Stimulated activated naive B cell treated with anti-CD40 and anti-IgM and Interleukin-4, amounts not matched to agents 10 μg/mL and 1 μg/mL and 100 μg/mL, for 72 hours (primary cell): ENCODE measurements at regions not wholly inside any gene's neighbourhood (a gene's known extent, or its start where the extent isn't known, plus 50 kb on each side); places are given as distances from the start of the nearest gene placed in this dataset.
A peak's percentile ranks its signal among the peaks of the same experiment; 100 is the strongest.

Experiments used
- ATAC-seq, 2 donors: fragments of 150-1000 bp; cut with Tn5 transposase; replicated peaks; 2 replicates each; pipeline ENCODE4 v1.10.0; 2021; ENCODE audit warnings: moderate library complexity in 1 of 2
- DNase-seq: peaks from one replicate; pipeline ENCODE4 v3.0.0; 2021
- H3K27ac Mint-ChIP-seq: one replicate; pipeline ENCODE4 v1.8.0; 2022; ENCODE audit warnings: mild to moderate bottlenecking, mixed read lengths
- H3K27me3 Mint-ChIP-seq, 2 donors: one replicate each; pipeline ENCODE4 v1.8.0; 2022; ENCODE audit warnings: mixed read lengths in 2 of 2
- H3K36me3 Mint-ChIP-seq, 2 donors: one replicate each; pipeline ENCODE4 v1.8.0; 2022; ENCODE audit warnings: mixed read lengths in 2 of 2, mild to moderate bottlenecking in 1 of 2
- H3K4me1 Mint-ChIP-seq, 2 donors: one replicate each; pipeline ENCODE4 v1.8.0; 2022; ENCODE audit warnings: mixed read lengths in 2 of 2, mild to moderate bottlenecking in 1 of 2
- H3K4me3 Mint-ChIP-seq, 2 donors: one replicate each; pipeline ENCODE4 v1.8.0; 2022; ENCODE audit warnings: mild to moderate bottlenecking in 2 of 2, mixed read lengths in 2 of 2, moderate library complexity in 1 of 2
- H3K9me3 Mint-ChIP-seq, 2 donors: one replicate each; pipeline ENCODE4 v1.8.0; 2022; ENCODE audit warnings: mixed read lengths in 2 of 2, mild to moderate bottlenecking in 1 of 2

- Mint-ChIP-seq H3K27ac (no peak overlapping the region), H3K9me3 (peaks cover 1 to 10% of the 10 kb centered on the region in 2 donors), H3K27me3 (no peaks in the 10 kb centered on the region), H3K4me1 (no peaks in the 10 kb centered on the region), H3K36me3 (no peaks in the 10 kb centered on the region), H3K4me3 (no peak overlapping the region)
- ATAC-seq, result no peak
- no peak for DNase-seq
Observed at GRCh38 chr2:41434991-41435390, 612.8 kb upstream of the PKDCC start.

DNA sequence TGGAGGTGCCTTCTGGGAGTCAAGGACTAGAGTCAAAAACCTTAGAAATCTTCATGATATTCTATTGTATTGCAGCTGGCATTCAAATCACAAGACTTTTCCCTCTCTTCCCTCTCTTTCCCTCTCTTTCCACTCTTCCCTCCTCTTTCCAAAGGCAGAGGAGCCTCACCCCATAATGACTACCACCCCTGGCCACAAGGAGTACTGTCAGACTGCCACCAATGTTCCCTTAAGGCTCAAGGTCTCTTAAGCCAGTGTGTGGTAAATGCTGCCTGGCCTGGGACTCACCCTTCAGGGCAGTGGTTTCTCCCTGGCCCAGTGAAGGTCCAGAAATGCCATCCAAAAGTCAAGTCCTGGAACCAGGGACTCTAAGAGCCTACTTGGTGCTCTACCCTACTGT lies 605.9 kb upstream of the PKDCC start:
- H3K36me3 Mint-ChIP-seq, result no peaks in the 10 kb centered on the region
- H3K9me3 Mint-ChIP-seq, result peaks cover 0 to 10% of the 10 kb centered on the region in 2 donors
- H3K4me3 Mint-ChIP-seq, result no peak overlapping the region
- no peak for DNase-seq
- H3K4me1 Mint-ChIP-seq, result no peaks in the 10 kb centered on the region
- no peaks in the 10 kb centered on the region for H3K27me3 Mint-ChIP-seq
- no peak overlapping the region for H3K27ac Mint-ChIP-seq
- ATAC-seq, result no peak

DNA sequence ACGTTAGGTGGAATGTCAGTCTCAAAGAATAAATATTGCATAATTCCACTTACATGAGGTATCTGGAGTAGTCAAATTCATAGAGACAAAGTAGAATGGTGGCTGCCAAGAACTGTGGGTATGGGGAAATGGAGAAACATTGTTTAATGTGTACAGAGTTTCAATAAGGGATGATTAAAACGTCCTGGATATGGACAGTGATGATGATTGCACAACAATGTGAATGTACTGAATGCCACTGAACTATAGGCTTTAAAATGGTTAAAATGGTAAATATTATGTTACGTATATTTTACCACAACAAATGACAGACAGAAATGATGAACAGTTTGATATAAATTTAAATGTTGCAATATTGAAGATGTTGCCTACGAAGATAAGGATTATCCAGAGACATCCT lies 602.0 kb upstream of the PKDCC start:
- H3K27ac Mint-ChIP-seq, result no peak overlapping the region
- DNase-seq (no peak), ATAC-seq (no peak)
- H3K27me3 Mint-ChIP-seq, result no peaks in the 10 kb centered on the region
- no peaks in the 10 kb centered on the region for H3K4me1 Mint-ChIP-seq
- H3K9me3 Mint-ChIP-seq, result peaks cover 0 to under 1% of the 10 kb centered on the region in 2 donors
- no peaks in the 10 kb centered on the region for H3K36me3 Mint-ChIP-seq
- H3K4me3 Mint-ChIP-seq, result no peak overlapping the region

GRCh38 chr2:41446266-41446665 lies 601.6 kb upstream of the PKDCC start:
- Mint-ChIP-seq H3K4me1 (no peaks in the 10 kb centered on the region), H3K36me3 (no peaks in the 10 kb centered on the region), H3K4me3 (no peak overlapping the region), H3K27ac (no peak overlapping the region), H3K27me3 (no peaks in the 10 kb centered on the region), H3K9me3 (peaks cover 0 to 4% of the 10 kb centered on the region in 2 donors)
- DNase-seq, result no peak
- ATAC-seq, result no peak

GRCh38 chr2:41448221-41448620 lies 599.6 kb upstream of the PKDCC start:
- Mint-ChIP-seq H3K4me3 (no peak overlapping the region), H3K36me3 (no peaks in the 10 kb centered on the region), H3K9me3 (peaks cover 0 to 4% of the 10 kb centered on the region in 2 donors), H3K27ac (no peak overlapping the region), H3K4me1 (no peaks in the 10 kb centered on the region), H3K27me3 (no peaks in the 10 kb centered on the region)
- ATAC-seq (no peak), DNase-seq (no peak)

DNA sequence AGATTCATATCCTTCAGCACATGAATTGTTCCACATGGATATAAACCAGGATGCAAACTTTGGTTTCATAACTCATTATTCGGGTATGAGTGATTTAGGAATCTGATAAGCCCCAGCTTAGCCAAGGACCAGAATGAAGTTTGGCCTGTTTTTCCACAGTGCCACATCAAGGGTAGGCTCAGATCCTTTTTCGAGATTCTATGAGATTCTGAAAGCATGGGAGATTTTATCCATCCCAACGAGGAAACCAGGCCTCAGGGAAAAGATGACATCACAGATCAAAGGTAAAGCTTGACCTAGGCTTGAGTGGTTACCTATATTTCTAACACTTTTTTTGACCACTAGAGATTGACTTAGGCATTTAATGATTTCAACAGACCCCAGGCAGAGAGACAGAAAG lies 590.8 kb upstream of the PKDCC start:
- no peak for DNase-seq
- ATAC-seq, result no peak
- no peak overlapping the region for H3K4me3 Mint-ChIP-seq
- no peaks in the 10 kb centered on the region for H3K36me3 Mint-ChIP-seq
- H3K4me1 Mint-ChIP-seq, result peaks cover 0 to 2% of the 10 kb centered on the region in 2 donors
- no peaks in the 10 kb centered on the region for H3K9me3 Mint-ChIP-seq
- no peaks in the 10 kb centered on the region for H3K27me3 Mint-ChIP-seq
- H3K27ac Mint-ChIP-seq, result no peak overlapping the region

DNA sequence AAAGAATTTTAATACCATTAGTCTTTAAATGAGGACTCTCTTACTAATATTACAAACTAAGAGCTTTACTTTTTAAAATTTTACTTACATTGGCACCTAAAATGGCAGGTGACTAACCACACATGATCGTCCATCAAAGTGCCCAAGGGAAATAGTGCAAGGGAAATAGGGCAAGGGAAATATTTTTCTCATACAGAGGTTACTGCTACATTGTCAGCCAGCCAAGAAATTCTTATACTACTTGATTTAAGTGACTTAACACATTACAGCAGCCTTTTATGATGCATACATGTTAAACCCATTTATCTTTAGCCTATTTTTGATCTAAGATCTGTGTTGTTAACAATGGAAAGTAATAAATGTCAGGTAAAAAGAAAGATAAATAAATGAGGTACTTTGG lies 587.2 kb upstream of the PKDCC start:
- Mint-ChIP-seq H3K4me3 (no peak overlapping the region), H3K9me3 (no peaks in the 10 kb centered on the region), H3K27me3 (no peaks in the 10 kb centered on the region), H3K4me1 (peaks cover 0 to 5% of the 10 kb centered on the region in 2 donors), H3K27ac (no peak overlapping the region), H3K36me3 (no peaks in the 10 kb centered on the region)
- DNase-seq (no peak), ATAC-seq (no peak)

GRCh38 chr2:41464395-41464794 lies 583.4 kb upstream of the PKDCC start:
- ATAC-seq (no peak), DNase-seq (no peak)
- peaks cover 0 to 3% of the 10 kb centered on the region in 2 donors for H3K4me1 Mint-ChIP-seq
- no peak overlapping the region for H3K4me3 Mint-ChIP-seq
- H3K36me3 Mint-ChIP-seq, result no peaks in the 10 kb centered on the region
- H3K27me3 Mint-ChIP-seq, result no peaks in the 10 kb centered on the region
- no peak overlapping the region for H3K27ac Mint-ChIP-seq
- peaks cover 0 to 1% of the 10 kb centered on the region in 2 donors for H3K9me3 Mint-ChIP-seq

DNA sequence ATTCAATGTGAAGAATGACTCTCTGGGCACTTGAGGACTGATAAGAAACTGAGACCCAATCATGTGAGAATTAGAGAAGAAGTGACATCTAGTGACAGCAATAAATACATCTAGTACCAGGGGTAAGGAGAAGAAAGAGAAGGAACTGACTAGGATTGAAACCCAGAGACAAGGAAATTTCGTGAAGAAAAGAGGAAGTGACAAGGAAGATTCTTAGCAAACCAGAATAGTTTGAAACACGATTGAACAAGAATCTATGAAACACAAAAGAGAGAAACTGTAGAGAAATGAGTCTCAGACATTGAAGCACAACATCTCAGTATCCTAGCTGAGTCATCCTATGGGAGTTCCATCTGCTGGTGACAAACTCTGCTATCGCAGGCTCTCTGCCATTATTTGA lies 571.9 kb upstream of the PKDCC start:
- Mint-ChIP-seq H3K27ac (no peak overlapping the region), H3K4me3 (no peak overlapping the region), H3K4me1 (peaks cover 5 to 16% of the 10 kb centered on the region in 2 donors), H3K36me3 (peaks cover 0 to 2% of the 10 kb centered on the region in 2 donors), H3K9me3 (peaks cover 0 to 11% of the 10 kb centered on the region in 2 donors), H3K27me3 (peaks cover 0 to 4% of the 10 kb centered on the region in 2 donors)
- ATAC-seq, result peak; percentile 84 to 88
- no peak for DNase-seq

GRCh38 chr2:41482659-41483058 lies 565.2 kb upstream of the PKDCC start:
- peaks cover 2 to 7% of the 10 kb centered on the region in 2 donors for H3K4me1 Mint-ChIP-seq
- peaks cover 0 to 7% of the 10 kb centered on the region in 2 donors for H3K9me3 Mint-ChIP-seq
- no peaks in the 10 kb centered on the region for H3K27me3 Mint-ChIP-seq
- no peak overlapping the region for H3K27ac Mint-ChIP-seq
- H3K36me3 Mint-ChIP-seq, result no peaks in the 10 kb centered on the region
- no peak overlapping the region for H3K4me3 Mint-ChIP-seq
- DNase-seq, result no peak
- no peak for ATAC-seq

- peaks cover 5 to 13% of the 10 kb centered on the region in 2 donors for H3K4me1 Mint-ChIP-seq
- no peak overlapping the region for H3K27ac Mint-ChIP-seq
- ATAC-seq (no peak), DNase-seq (no peak)
- H3K4me3 Mint-ChIP-seq, result no peak overlapping the region
- no peaks in the 10 kb centered on the region for H3K27me3 Mint-ChIP-seq
- H3K36me3 Mint-ChIP-seq, result peaks cover 0 to 2% of the 10 kb centered on the region in 2 donors
- peaks cover 0 to 8% of the 10 kb centered on the region in 2 donors for H3K9me3 Mint-ChIP-seq
Observed at GRCh38 chr2:41483226-41483625, 564.6 kb upstream of the PKDCC start.

- H3K36me3 Mint-ChIP-seq, result peaks cover 0 to 2% of the 10 kb centered on the region in 2 donors
- no peak overlapping the region for H3K27ac Mint-ChIP-seq
- peak in 1 of 2 donors; percentile 21 for ATAC-seq
- peaks cover 0 to 6% of the 10 kb centered on the region in 2 donors for H3K9me3 Mint-ChIP-seq
- H3K27me3 Mint-ChIP-seq, result no peaks in the 10 kb centered on the region
- DNase-seq, result no peak
- H3K4me1 Mint-ChIP-seq, result peaks cover 5 to 14% of the 10 kb centered on the region in 2 donors
- no peak overlapping the region for H3K4me3 Mint-ChIP-seq
Observed at GRCh38 chr2:41483982-41484857, 563.6 kb upstream of the PKDCC start.

DNA sequence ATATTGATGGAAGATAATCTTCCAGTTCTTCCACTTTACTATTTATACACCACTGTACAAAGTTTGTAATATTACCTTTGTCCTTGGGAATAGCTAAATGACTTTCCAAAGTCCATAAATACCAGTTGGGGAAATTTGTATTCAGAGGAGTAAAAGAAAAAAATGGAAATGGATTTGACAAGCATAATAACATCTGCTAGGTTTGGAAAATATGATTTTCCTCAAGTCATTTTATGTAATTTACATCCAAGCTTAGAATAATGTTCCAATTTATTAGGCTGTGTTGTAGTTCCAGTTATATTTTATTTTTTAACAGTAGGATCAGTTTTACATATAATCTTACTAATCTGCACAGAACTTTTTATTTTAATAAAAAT lies 563.0 kb upstream of the PKDCC start:
- no peak overlapping the region for H3K4me3 Mint-ChIP-seq
- H3K9me3 Mint-ChIP-seq, result peaks cover 3 to 8% of the 10 kb centered on the region in 2 donors
- no peak overlapping the region for H3K27ac Mint-ChIP-seq
- peaks cover 8 to 17% of the 10 kb centered on the region in 2 donors for H3K4me1 Mint-ChIP-seq
- peaks cover 2 to 5% of the 10 kb centered on the region in 2 donors for H3K36me3 Mint-ChIP-seq
- H3K27me3 Mint-ChIP-seq, result no peaks in the 10 kb centered on the region
- no peak for ATAC-seq
- DNase-seq, result no peak

DNA sequence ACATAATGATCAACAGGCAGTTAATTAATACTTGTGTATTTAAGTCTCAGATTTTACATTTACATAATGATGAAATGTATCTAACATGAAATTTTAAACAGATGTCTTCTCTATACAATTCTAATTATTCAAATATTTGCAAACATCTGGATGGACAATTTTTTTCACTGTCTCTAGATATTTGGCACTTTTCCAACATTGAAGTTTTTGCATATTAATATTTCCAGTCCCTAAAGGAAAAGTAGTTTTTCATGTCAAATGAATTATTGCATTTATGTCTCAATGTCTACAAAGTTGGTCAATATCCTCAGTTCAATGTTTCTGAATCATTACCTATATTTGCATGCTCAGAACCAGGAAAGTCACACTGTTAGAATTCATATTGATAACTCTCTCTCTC lies 560.9 kb upstream of the PKDCC start:
- Mint-ChIP-seq H3K9me3 (peaks cover 4 to 11% of the 10 kb centered on the region in 2 donors), H3K27ac (no peak overlapping the region), H3K27me3 (no peaks in the 10 kb centered on the region), H3K4me3 (no peak overlapping the region), H3K36me3 (peaks cover 6 to 11% of the 10 kb centered on the region in 2 donors), H3K4me1 (peaks cover 10 to 20% of the 10 kb centered on the region in 2 donors)
- ATAC-seq, result no peak
- no peak for DNase-seq

DNA sequence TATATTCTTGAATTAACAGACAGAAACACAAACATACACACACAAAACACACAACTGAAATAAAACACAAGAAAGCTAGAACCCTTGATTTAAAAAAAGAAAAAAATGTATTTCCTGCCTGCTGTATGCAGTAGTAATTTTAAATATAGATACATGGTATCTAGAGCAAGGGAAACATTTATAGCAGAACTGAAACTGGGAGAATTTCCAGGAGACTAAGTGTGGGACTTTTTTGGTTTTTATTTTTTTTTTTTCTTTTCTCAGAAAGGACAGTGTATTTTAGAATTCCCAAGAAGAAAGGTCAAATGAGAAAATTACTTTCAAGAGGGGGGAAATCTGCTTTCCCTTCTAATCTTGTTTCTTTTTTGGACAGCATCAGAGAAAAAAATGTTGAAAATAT lies 558.9 kb upstream of the PKDCC start:
- H3K4me3 Mint-ChIP-seq, result peak overlapping the region; percentile 9 to 36
- peaks cover 10 to 18% of the 10 kb centered on the region in 2 donors for H3K9me3 Mint-ChIP-seq
- H3K27me3 Mint-ChIP-seq, result no peaks in the 10 kb centered on the region
- DNase-seq, result no peak
- peaks cover 11 to 12% of the 10 kb centered on the region in 2 donors for H3K36me3 Mint-ChIP-seq
- H3K27ac Mint-ChIP-seq, result peak overlapping the region; percentile 88
- peaks cover 10 to 20% of the 10 kb centered on the region in 2 donors for H3K4me1 Mint-ChIP-seq
- peak; percentile 67 to 70 for ATAC-seq
